ENCODE measurements at regions not wholly inside any gene's neighbourhood (a gene's known extent, or its start where the extent isn't known, plus 50 kb on each side); places are given as distances from the start of the nearest gene placed in this dataset.

DNA sequence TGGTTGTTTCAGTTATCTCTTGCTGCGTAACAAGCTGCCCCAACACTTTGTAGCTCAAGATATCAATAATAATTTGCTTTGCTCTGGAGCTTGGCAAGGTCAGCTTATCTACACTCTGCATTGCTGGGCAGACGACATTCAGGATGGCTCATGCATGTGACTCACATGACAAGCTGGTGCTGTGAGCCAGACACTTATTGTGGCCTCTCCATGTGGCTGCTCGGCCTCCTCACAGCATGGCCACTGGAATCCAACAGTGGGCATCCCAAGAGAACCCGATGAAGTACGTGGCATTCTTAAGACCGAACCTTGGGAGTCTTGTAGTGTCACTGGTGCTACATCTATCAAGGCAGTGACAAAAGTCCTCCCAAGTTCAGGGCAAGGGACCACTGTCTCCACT lies 94.2 kb upstream of the MVB12B start:
- H3K4me3 ChIP-seq (ENCODE audit: low read depth in 1 of 3, low read length in 3 of 3) = no peak overlapping the region
- peaks cover 0 to 3% (median 0%) of the 10 kb centered on the region in 4 donors for H3K4me1 ChIP-seq (ENCODE audit: control insufficient read depth in 4 of 4, insufficient read depth in 4 of 4, low read length in 3 of 4)
- TF ChIP-seq, protein P1, sequence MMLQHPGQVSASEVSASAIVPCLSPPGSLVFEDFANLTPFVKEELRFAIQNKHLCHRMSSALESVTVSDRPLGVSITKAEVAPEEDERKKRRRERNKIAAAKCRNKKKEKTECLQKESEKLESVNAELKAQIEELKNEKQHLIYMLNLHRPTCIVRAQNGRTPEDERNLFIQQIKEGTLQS (IDR thresholded peaks at IDR 0.05) = no peak
- TF ChIP-seq REST (IDR thresholded peaks at IDR 0.05) (no peak), RXRA (IDR thresholded peaks at IDR 0.05) (no peak), FOXA2 (IDR thresholded peaks at IDR 0.05) (no peak), HNF4A (conservative IDR thresholded peaks at IDR 0.05) (no peak), FOXA1 (IDR thresholded peaks at IDR 0.05) (no peak), NR2F2 (IDR thresholded peaks at IDR 0.05) (no peak), TAF1 (conservative IDR thresholded peaks at IDR 0.05) (no peak), EGR1 (IDR thresholded peaks at IDR 0.05; ENCODE audit: low read depth in 2 of 2) (no peak), SP1 (IDR thresholded peaks at IDR 0.05) (no peak), GABPA (IDR thresholded peaks at IDR 0.05 in 1 of 2, conservative IDR thresholded peaks at IDR 0.05 in 1 of 2) (no peak), YY1 (IDR thresholded peaks at IDR 0.05) (no peak), HNF4G (IDR thresholded peaks at IDR 0.05) (no peak)
- TF ChIP-seq, protein P2, sequence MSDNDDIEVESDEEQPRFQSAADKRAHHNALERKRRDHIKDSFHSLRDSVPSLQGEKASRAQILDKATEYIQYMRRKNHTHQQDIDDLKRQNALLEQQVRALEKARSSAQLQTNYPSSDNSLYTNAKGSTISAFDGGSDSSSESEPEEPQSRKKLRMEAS (IDR thresholded peaks at IDR 0.05) = no peak
- TF ChIP-seq, protein P3, sequence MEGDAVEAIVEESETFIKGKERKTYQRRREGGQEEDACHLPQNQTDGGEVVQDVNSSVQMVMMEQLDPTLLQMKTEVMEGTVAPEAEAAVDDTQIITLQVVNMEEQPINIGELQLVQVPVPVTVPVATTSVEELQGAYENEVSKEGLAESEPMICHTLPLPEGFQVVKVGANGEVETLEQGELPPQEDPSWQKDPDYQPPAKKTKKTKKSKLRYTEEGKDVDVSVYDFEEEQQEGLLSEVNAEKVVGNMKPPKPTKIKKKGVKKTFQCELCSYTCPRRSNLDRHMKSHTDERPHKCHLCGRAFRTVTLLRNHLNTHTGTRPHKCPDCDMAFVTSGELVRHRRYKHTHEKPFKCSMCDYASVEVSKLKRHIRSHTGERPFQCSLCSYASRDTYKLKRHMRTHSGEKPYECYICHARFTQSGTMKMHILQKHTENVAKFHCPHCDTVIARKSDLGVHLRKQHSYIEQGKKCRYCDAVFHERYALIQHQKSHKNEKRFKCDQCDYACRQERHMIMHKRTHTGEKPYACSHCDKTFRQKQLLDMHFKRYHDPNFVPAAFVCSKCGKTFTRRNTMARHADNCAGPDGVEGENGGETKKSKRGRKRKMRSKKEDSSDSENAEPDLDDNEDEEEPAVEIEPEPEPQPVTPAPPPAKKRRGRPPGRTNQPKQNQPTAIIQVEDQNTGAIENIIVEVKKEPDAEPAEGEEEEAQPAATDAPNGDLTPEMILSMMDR (IDR thresholded peaks at IDR 0.05; ENCODE audit: low read depth, low read length, missing input control) = no peak
- H3K9ac ChIP-seq (ENCODE audit: low read depth in 1 of 2, low read length in 2 of 2) = no peak overlapping the region
- H3K36me3 ChIP-seq (ENCODE audit: control insufficient read depth in 4 of 4, insufficient read depth in 3 of 4, low read depth in 1 of 4, low read length in 3 of 4) = no peaks in the 10 kb centered on the region
- DNase-seq (ENCODE audit: low spot score) = no peak
- H3K27ac ChIP-seq (ENCODE audit: low read depth in 1 of 2, low read length in 2 of 2) = no peak overlapping the region
- H3K27me3 ChIP-seq (ENCODE audit: control insufficient read depth in 4 of 4, insufficient read depth in 4 of 4, low read length in 3 of 4) = no peaks in the 10 kb centered on the region
- no peaks in the 10 kb centered on the region for H3K9me3 ChIP-seq (ENCODE audit: control insufficient read depth in 4 of 4, low read length in 3 of 4)
- 91% methylated on average over 6 of the region's 6 CpGs for WGBS

DNA sequence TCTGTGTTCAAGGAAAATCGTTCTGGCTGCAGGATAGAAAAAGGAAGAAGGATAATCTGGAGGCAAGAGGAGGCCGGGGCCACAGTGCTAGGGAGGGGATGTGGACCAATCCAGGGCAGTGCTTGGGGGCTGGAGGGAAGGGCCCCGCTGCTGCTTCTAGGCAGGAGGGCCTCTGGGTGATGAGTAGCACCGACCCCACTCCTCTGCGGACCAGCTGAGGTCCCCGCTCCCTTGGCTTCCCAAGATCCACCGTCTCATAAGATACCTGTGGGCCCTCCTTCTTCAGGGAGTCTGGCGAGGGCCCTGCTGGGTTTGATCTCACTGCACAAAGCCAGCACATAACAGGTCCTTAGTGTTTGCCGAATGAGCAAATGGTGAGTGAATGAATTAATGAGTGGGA lies 93.5 kb upstream of the MVB12B start:
- no peak for DNase-seq (ENCODE audit: low spot score)
- no peaks in the 10 kb centered on the region for H3K27me3 ChIP-seq (ENCODE audit: control insufficient read depth in 4 of 4, insufficient read depth in 4 of 4, low read length in 3 of 4)
- H3K36me3 ChIP-seq (ENCODE audit: control insufficient read depth in 4 of 4, insufficient read depth in 3 of 4, low read depth in 1 of 4, low read length in 3 of 4) = no peaks in the 10 kb centered on the region
- no peak overlapping the region for H3K9ac ChIP-seq (ENCODE audit: low read depth in 1 of 2, low read length in 2 of 2)
- 88% methylated on average over 9 of the region's 9 CpGs for WGBS
- no peak overlapping the region for H3K27ac ChIP-seq (ENCODE audit: low read depth in 1 of 2, low read length in 2 of 2)
- H3K9me3 ChIP-seq (ENCODE audit: control insufficient read depth in 4 of 4, low read length in 3 of 4) = no peaks in the 10 kb centered on the region
- H3K4me3 ChIP-seq (ENCODE audit: low read depth in 1 of 3, low read length in 3 of 3) = no peak overlapping the region
- H3K4me1 ChIP-seq (ENCODE audit: control insufficient read depth in 4 of 4, insufficient read depth in 4 of 4, low read length in 3 of 4) = peaks cover 0 to 3% (median 0%) of the 10 kb centered on the region in 4 donors
- TF ChIP-seq SP1 (IDR thresholded peaks at IDR 0.05) = no peak
- no peak for TF ChIP-seq RAD21 (IDR thresholded peaks at IDR 0.05)
- no peak for TF ChIP-seq FOXA1 (IDR thresholded peaks at IDR 0.05)
- no peak for TF ChIP-seq FOXA2 (IDR thresholded peaks at IDR 0.05)
- TF ChIP-seq RXRA (IDR thresholded peaks at IDR 0.05) = no peak
- no peak for TF ChIP-seq ZBTB33 (IDR thresholded peaks at IDR 0.05)
- TF ChIP-seq EGR1 (IDR thresholded peaks at IDR 0.05; ENCODE audit: low read depth in 2 of 2) = no peak
- no peak for TF ChIP-seq TAF1 (conservative IDR thresholded peaks at IDR 0.05)
- TF ChIP-seq YY1 (IDR thresholded peaks at IDR 0.05) = no peak
- TF ChIP-seq, protein P2 (IDR thresholded peaks at IDR 0.05) = no peak
- no peak for TF ChIP-seq GABPA (IDR thresholded peaks at IDR 0.05 in 1 of 2, conservative IDR thresholded peaks at IDR 0.05 in 1 of 2)
- TF ChIP-seq NR2F2 (IDR thresholded peaks at IDR 0.05) = no peak
- TF ChIP-seq, protein P3 (IDR thresholded peaks at IDR 0.05; ENCODE audit: low read depth, low read length, missing input control) = no peak
- TF ChIP-seq REST (IDR thresholded peaks at IDR 0.05) = no peak
